ENCODE measurements at regions not wholly inside any gene's neighbourhood (a gene's known extent, or its start where the extent isn't known, plus 50 kb on each side); places are given as distances from the start of the nearest gene placed in this dataset.

GRCh38 chrX:137483554-137483953, 82.4 kb upstream of the ZIC3 start:
- TF ChIP-seq CTCF (IDR thresholded peaks at IDR 0.05; ENCODE audit: low read depth, low read length, missing control alignments): no peak
- DNase-seq (ENCODE audit: extremely low read depth, low read depth): no peak

GRCh38 chrX:137482136-137482535, 83.8 kb upstream of the ZIC3 start:
- H3K4me3 ChIP-seq (replicated peaks; ENCODE audit: low read depth, low read length): no peak overlapping the region
- no peak for DNase-seq (ENCODE audit: extremely low read depth, low read depth)
- no peak for TF ChIP-seq CTCF (IDR thresholded peaks at IDR 0.05; ENCODE audit: low read depth, low read length, missing control alignments)

More at GRCh38 chrX:137483554-137483953, 82.4 kb upstream of the ZIC3 start:
- no peak overlapping the region for H3K4me3 ChIP-seq (replicated peaks; ENCODE audit: low read depth, low read length)

GRCh38 chrX:137479386-137479785, 86.5 kb upstream of the ZIC3 start:
- no peak for DNase-seq (ENCODE audit: extremely low read depth, low read depth)
- no peak for TF ChIP-seq CTCF (IDR thresholded peaks at IDR 0.05; ENCODE audit: low read depth, low read length, missing control alignments)
- H3K4me3 ChIP-seq (replicated peaks; ENCODE audit: low read depth, low read length): no peak overlapping the region

GRCh38 chrX:137441711-137442110, 124.2 kb upstream of the ZIC3 start:
- H3K4me3 ChIP-seq (replicated peaks; ENCODE audit: low read depth, low read length): no peak overlapping the region
- no peak for DNase-seq (ENCODE audit: extremely low read depth, low read depth)
- TF ChIP-seq CTCF (IDR thresholded peaks at IDR 0.05; ENCODE audit: low read depth, low read length, missing control alignments): no peak

- no peak for DNase-seq (ENCODE audit: extremely low read depth, low read depth)
- no peak overlapping the region for H3K4me3 ChIP-seq (replicated peaks; ENCODE audit: low read depth, low read length)
- no peak for TF ChIP-seq CTCF (IDR thresholded peaks at IDR 0.05; ENCODE audit: low read depth, low read length, missing control alignments)
Observed at GRCh38 chrX:137432609-137433008, 133.3 kb upstream of the ZIC3 start.

- H3K4me3 ChIP-seq (replicated peaks; ENCODE audit: low read depth, low read length): no peak overlapping the region
- no peak for DNase-seq (ENCODE audit: extremely low read depth, low read depth)
- no peak for TF ChIP-seq CTCF (IDR thresholded peaks at IDR 0.05; ENCODE audit: low read depth, low read length, missing control alignments)
Observed at GRCh38 chrX:137431693-137432488, 134.0 kb upstream of the ZIC3 start.
